Activated CD4-positive, CD25-positive, alpha-beta regulatory T cell treated with anti-CD3 and anti-CD28 coated beads, Interleukin-2, amount 50 U/mL, for 24 hours (primary cell): ENCODE measurements at regions not wholly inside any gene's neighbourhood (a gene's known extent, or its start where the extent isn't known, plus 50 kb on each side); places are given as distances from the start of the nearest gene placed in this dataset.
A peak's percentile ranks its signal among the peaks of the same experiment; 100 is the strongest.

Experiments
- ATAC-seq, 2 donors: fragments of 150-1000 bp; cut with Tn5 transposase; one replicate each; pipeline ENCODE4 v1.10.0; 2021; ENCODE audit warnings: mild to moderate bottlenecking in 1 of 2, moderate library complexity in 1 of 2

GRCh38 chr7:340979-341694 lies 51.2 kb downstream of the FOXL3 start:
- no peak for ATAC-seq

- no peak for ATAC-seq
These were observed 52.1 kb downstream of the FOXL3 start for GRCh38 chr7:341841-342638.

GRCh38 chr7:342681-343216 lies 52.8 kb downstream of the FOXL3 start:
- ATAC-seq: no peak

- ATAC-seq: no peak
These were observed 53.4 kb downstream of the FOXL3 start for GRCh38 chr7:343227-343822.

- ATAC-seq: no peak
These were observed 54.1 kb downstream of the FOXL3 start for GRCh38 chr7:343864-344607.

GRCh38 chr7:344608-344994 lies 54.6 kb downstream of the FOXL3 start:
- no peak for ATAC-seq

GRCh38 chr7:346116-346898 lies 56.3 kb downstream of the FOXL3 start:
- no peak for ATAC-seq

- no peak for ATAC-seq
These were observed 57.1 kb downstream of the FOXL3 start for GRCh38 chr7:347001-347590.

- no peak for ATAC-seq
These were observed 57.9 kb downstream of the FOXL3 start for GRCh38 chr7:347644-348479.

- ATAC-seq: no peak
These were observed 58.5 kb downstream of the FOXL3 start for GRCh38 chr7:348480-348844.

- no peak for ATAC-seq
These were observed 59.2 kb downstream of the FOXL3 start for GRCh38 chr7:348962-349743.

GRCh38 chr7:351256-351655 lies 61.3 kb downstream of the FOXL3 start:
- ATAC-seq: peak; percentile 73 to 75

- ATAC-seq: peak; percentile 46 to 64
These were observed 61.9 kb downstream of the FOXL3 start for GRCh38 chr7:351681-352480.

- no peak for ATAC-seq
These were observed 63.9 kb downstream of the FOXL3 start for GRCh38 chr7:353746-354325.

GRCh38 chr7:354597-355470 lies 64.9 kb downstream of the FOXL3 start:
- ATAC-seq: no peak

- no peak for ATAC-seq
These were observed 65.6 kb downstream of the FOXL3 start for GRCh38 chr7:355568-355967.

GRCh38 chr7:356087-356486 lies 66.1 kb downstream of the FOXL3 start:
- no peak for ATAC-seq
